Transverse colon (tissue), 4 donors: ENCODE measurements at regions not wholly inside any gene's neighbourhood (a gene's known extent, or its start where the extent isn't known, plus 50 kb on each side); places are given as distances from the start of the nearest gene placed in this dataset.

ENCODE experiments used
- DNase-seq: peaks from one replicate; pipeline ENCODE4 v3.0.0-alpha.2; 2019
- H3K27ac ChIP-seq, 4 donors: fragments of 200-600 bp; sonication (generic); 2 replicates each; pipeline ENCODE4 v1.5.1; 2016 to 2018; ENCODE audit warnings: inconsistent platforms in 4 of 4
- H3K27me3 ChIP-seq: fragments of 200-600 bp; sonication (generic); 2 replicates; pipeline ENCODE4 v1.5.1; 2017; ENCODE audit warnings: inconsistent platforms
- H3K36me3 ChIP-seq, 4 donors: fragments of 200-600 bp; sonication (generic); 2 replicates each; pipeline ENCODE4 v1.5.1; 2017 to 2019; ENCODE audit warnings: inconsistent platforms in 4 of 4
- H3K4me1 ChIP-seq, 4 donors: fragments of 200-600 bp; sonication (generic); 2 replicates each; pipeline ENCODE4 v1.5.1; 2017 to 2020; ENCODE audit warnings: inconsistent platforms in 4 of 4
- H3K4me3 ChIP-seq, 4 donors: fragments of 200-600 bp; sonication (generic); 1 replicate in 1 of 4; 2 replicates in 3 of 4; pipeline versions ENCODE4 v1.5.1 to v1.6.1; 2017 to 2019; ENCODE audit warnings: inconsistent platforms in 4 of 4
- H3K9me3 ChIP-seq, 2 donors: fragments of 200-600 bp; sonication (generic); 2 replicates each; pipeline ENCODE4 v1.5.1; 2017 to 2019; ENCODE audit warnings: inconsistent platforms in 2 of 2
- CTCF ChIP-seq, 5 experiments: fragments of 200-600 bp in 3 of 5; fragments of 450-650 bp in 2 of 5; sonication (generic) in 3 of 5; IDR thresholded peaks; 1 replicate in 2 of 5; 2 replicates in 3 of 5; pipeline ENCODE4 v1.5.1; 2016 to 2017; ENCODE audit warnings: antibody characterized with exemption in 5 of 5, inconsistent platforms in 3 of 5, mild to moderate bottlenecking in 2 of 5, moderate library complexity in 1 of 5
- EP300 ChIP-seq: sonication (generic); formaldehyde crosslinking; IDR thresholded peaks from one replicate; pipeline ENCODE4 v1.6.1; 2017; ENCODE audit warnings: antibody characterized with exemption, low read depth
- POLR2A ChIP-seq: fragments of 450-650 bp; IDR thresholded peaks from one replicate; pipeline ENCODE4 v1.6.1; 2016; ENCODE audit warnings: antibody characterized with exemption, mild to moderate bottlenecking, moderate library complexity
- POLR2AphosphoS5 ChIP-seq, 3 donors: sonication (generic); formaldehyde crosslinking; IDR thresholded peaks; one replicate each; pipeline ENCODE4 v1.6.1; 2016; ENCODE audit warnings: antibody characterized with exemption in 3 of 3
- WGBS, 2 donors: methylation state at CpG; one replicate each; pipeline ENCODE4 v1.1.5; 2018; ENCODE audit warnings: low coverage in 1 of 2; 5-methylcytosine and 5-hydroxymethylcytosine counted together
- in situ Hi-C, 4 donors: fragments of 200-750 bp; cut with MboI; loops; one replicate each; pipeline versions ENCODE4 v1.15.0 to v1.15.1; 2017; ENCODE audit warnings: low sequenced_read_pairs in 3 of 4, low pct_ligation_motif_present in 1 of 4, low pct_unique_long_range_greater_than_20kb in 1 of 4
- intact Hi-C: fragments of 100-400 bp; cut with DNase I; formaldehyde crosslinking; loops from one replicate; pipeline ENCODE4 v1.15.1; 2023; ENCODE audit warnings: low total_unique reads

GRCh38 chr2:83747141-83747540, 711.9 kb downstream of the SUCLG1 start:
- Histone ChIP-seq H3K27me3 (no peaks in the 10 kb centered on the region), H3K4me3 (no peak overlapping the region), H3K36me3 (no peaks in the 10 kb centered on the region), H3K9me3 (no peaks in the 10 kb centered on the region), H3K27ac (no peak overlapping the region), H3K4me1 (no peaks in the 10 kb centered on the region)
- 81 to 82% methylated on average over 4 to 6 of the region's 6 CpGs for WGBS, 2 donors
- TF ChIP-seq EP300 (no peak), POLR2AphosphoS5 (IDR thresholded peaks at IDR 0.05) (no peak), POLR2A (no peak), CTCF (IDR thresholded peaks at IDR 0.05) (no peak)
- no peak for DNase-seq
- intact Hi-C loops = no loop called here
- in situ Hi-C loops = no loop called here

- H3K27me3 ChIP-seq = no peaks in the 10 kb centered on the region
- no peak overlapping the region for H3K27ac ChIP-seq
- TF ChIP-seq CTCF (IDR thresholded peaks at IDR 0.05) = no peak
- TF ChIP-seq POLR2AphosphoS5 (IDR thresholded peaks at IDR 0.05) = no peak
- TF ChIP-seq EP300 = no peak
- TF ChIP-seq POLR2A = no peak
- no peak overlapping the region for H3K4me3 ChIP-seq
- DNase-seq = no peak
- in situ Hi-C loops = no loop called here
- H3K9me3 ChIP-seq = peaks cover 0 to 6% of the 10 kb centered on the region in 2 donors
- no peaks in the 10 kb centered on the region for H3K36me3 ChIP-seq
- intact Hi-C loops = no loop called here
- H3K4me1 ChIP-seq = no peaks in the 10 kb centered on the region
- 86 to 87% methylated on average over 4 of the region's 4 CpGs for WGBS, 2 donors
Observed at GRCh38 chr2:83744855-83745254, 714.2 kb downstream of the SUCLG1 start.

- in situ Hi-C loops = no loop called here
- no peak overlapping the region for H3K27ac ChIP-seq
- H3K4me3 ChIP-seq = no peak overlapping the region
- WGBS, 2 donors = 41% methylated on average over 2 of the region's 2 CpGs; no CpG with 5 or more reads in 1 of the 2 donors
- H3K4me1 ChIP-seq = no peaks in the 10 kb centered on the region
- no peaks in the 10 kb centered on the region for H3K36me3 ChIP-seq
- TF ChIP-seq POLR2AphosphoS5 (IDR thresholded peaks at IDR 0.05) = no peak
- TF ChIP-seq POLR2A = no peak
- H3K27me3 ChIP-seq = no peaks in the 10 kb centered on the region
- intact Hi-C loops = no loop called here
- DNase-seq = no peak
- peaks cover 0 to 6% of the 10 kb centered on the region in 2 donors for H3K9me3 ChIP-seq
Observed at GRCh38 chr2:83742117-83742782, 716.8 kb downstream of the SUCLG1 start.

GRCh38 chr2:83730223-83730622, 728.9 kb downstream of the SUCLG1 start:
- no peak for DNase-seq
- no peak overlapping the region for H3K27ac ChIP-seq
- H3K4me1 ChIP-seq = no peaks in the 10 kb centered on the region
- intact Hi-C loops (no loop called here), in situ Hi-C loops (no loop called here)
- H3K4me3 ChIP-seq = no peak overlapping the region
- TF ChIP-seq POLR2AphosphoS5 (IDR thresholded peaks at IDR 0.05) (no peak), CTCF (IDR thresholded peaks at IDR 0.05) (no peak), POLR2A (no peak), EP300 (no peak)
- no peaks in the 10 kb centered on the region for H3K27me3 ChIP-seq
- H3K9me3 ChIP-seq = no peaks in the 10 kb centered on the region
- 80 to 100% methylated on average over 3 of the region's 3 CpGs for WGBS, 2 donors
- no peaks in the 10 kb centered on the region for H3K36me3 ChIP-seq

- no peak overlapping the region for H3K4me3 ChIP-seq
- in situ Hi-C loops = no loop called here
- H3K9me3 ChIP-seq = no peaks in the 10 kb centered on the region
- no peaks in the 10 kb centered on the region for H3K4me1 ChIP-seq
- TF ChIP-seq EP300 (no peak), CTCF (IDR thresholded peaks at IDR 0.05) (no peak), POLR2A (no peak), POLR2AphosphoS5 (IDR thresholded peaks at IDR 0.05) (no peak)
- H3K36me3 ChIP-seq = no peaks in the 10 kb centered on the region
- DNase-seq = no peak
- H3K27me3 ChIP-seq = no peaks in the 10 kb centered on the region
- intact Hi-C loops = no loop called here
- no peak overlapping the region for H3K27ac ChIP-seq
Observed at GRCh38 chr2:83725735-83726134, 733.3 kb downstream of the SUCLG1 start.
